HG03460 (cell line): ENCODE measurements at regions not wholly inside any gene's neighbourhood (a gene's known extent, or its start where the extent isn't known, plus 50 kb on each side); places are given as distances from the start of the nearest gene placed in this dataset.

Source experiments
- ATAC-seq: cut with Tn5 transposase; IDR thresholded peaks from one replicate; pipeline ENCODE4 v1.9.1; 2021; ENCODE audit not compliant: unreplicated experiment

GRCh38 chr2:17086990-17087389 lies 421.4 kb upstream of the CYRIA start:
- no peak for ATAC-seq

- no peak for ATAC-seq
These were observed 420.0 kb upstream of the CYRIA start for GRCh38 chr2:17085546-17086202.

GRCh38 chr2:17084877-17085276 lies 419.2 kb upstream of the CYRIA start:
- no peak for ATAC-seq

DNA sequence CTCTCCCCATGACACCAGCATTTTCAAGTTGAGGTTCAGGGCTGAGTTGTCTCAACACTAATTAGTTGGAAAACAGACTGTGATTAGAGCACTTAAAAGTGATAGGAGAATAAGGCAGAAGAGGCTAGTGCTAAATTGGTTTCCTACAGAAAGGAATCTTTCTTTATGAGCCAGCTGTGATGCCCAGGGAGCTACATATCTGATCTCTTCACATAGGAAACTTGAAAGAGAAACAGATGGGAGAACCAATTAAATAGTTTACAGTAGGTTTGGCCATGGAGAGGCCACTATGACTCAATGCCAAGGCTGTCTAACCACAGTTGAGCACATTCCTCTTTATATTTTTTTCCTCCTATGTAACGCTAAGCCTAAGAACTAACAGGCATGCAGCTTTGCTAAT lies 418.3 kb upstream of the CYRIA start:
- no peak for ATAC-seq

DNA sequence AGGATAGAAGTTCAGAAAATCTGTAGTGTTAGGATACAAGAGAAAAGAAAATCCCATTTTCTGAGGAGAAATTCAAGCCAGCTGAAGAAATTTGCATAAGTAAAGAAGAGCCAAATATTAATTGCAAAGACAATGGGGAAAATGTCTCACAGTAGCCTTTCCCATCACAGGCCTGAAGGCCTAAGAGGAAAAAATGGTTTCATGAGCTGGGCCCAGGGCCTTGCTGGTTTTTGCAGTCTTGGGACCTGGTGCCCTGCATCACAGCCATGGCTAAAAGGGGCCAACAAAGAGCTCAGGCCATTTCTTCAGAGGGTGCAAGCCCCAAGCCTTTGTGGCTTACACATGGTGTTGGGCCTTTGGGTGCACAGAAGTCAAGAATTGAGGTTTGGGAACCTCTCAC lies 413.6 kb upstream of the CYRIA start:
- ATAC-seq: no peak

- no peak for ATAC-seq
These were observed 410.9 kb upstream of the CYRIA start for GRCh38 chr2:17076533-17076932.

DNA sequence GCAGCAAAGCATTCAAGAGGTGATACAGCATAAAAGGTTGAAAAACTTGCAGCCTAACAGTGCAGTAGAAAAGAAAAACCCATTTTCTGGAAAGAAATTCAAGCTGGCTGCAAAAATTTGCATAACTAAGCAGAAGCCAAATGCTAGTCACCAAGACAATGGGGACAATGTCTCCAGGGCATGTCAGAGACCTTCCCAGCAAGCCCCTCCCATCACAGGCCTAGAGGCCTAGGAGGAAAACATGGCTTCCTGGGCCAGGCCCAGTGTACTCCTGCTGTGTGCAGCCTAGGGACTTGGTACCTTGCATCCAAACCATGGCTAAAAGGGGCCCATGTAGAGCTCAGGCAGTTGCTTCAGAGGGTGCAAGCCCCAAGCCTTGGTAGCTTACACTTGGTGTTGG lies 405.1 kb upstream of the CYRIA start:
- ATAC-seq: no peak

DNA sequence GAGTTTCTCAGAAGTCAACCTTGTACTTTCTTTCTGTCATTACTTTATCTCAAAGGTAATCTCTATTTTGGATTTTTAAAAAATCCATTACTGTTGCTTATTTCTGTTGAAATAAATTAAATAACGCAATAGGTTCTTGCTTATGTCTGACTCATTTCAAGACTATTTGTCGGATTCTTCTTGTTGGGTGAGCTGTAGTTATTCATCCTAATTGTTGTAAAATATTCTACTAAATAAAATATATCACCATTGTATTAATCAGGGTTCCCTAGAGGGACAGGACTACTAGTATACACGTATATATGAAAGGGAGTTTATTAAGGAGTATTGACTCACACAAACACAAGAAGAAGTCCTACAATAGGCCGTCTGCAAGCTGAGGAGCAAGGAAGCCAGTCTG lies 403.9 kb upstream of the CYRIA start:
- ATAC-seq: no peak

DNA sequence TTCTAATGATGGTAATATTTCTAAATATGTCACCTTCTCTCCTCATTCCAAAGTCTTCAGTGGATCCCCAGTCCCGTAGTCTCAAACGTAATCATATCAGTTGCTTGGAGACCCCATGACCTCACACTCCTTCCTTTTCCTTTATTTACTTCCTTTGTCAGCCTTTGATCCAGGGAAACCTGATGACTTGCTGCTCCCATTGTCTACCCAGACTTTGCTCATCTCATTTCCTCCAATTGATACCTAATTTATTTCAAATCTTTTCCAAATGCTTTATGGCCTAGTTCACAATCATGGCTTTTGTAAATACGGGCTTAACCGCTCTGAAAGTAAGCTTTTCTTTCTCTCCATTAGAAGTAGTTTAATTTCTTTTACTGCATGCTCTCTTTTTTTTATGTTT lies 402.4 kb upstream of the CYRIA start:
- no peak for ATAC-seq

- no peak for ATAC-seq
These were observed 399.9 kb upstream of the CYRIA start for GRCh38 chr2:17065536-17065935.

DNA sequence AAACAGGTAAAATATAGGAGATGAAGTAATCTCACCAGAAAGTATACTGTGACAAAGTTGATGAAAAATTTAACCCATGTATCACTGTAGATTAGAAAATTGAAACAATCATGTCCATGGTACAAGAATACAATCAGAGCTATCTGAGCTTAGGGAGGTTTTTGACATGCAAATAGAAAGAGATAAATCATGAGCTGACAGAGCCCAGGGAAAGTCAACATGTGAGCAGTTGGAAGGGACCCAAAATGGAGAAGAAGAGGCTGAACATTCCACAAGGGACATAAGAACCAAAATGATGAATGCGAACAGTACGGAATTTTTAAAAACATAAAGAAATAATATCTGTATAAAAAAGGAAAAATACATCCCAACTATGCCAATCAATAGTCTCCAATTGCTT lies 395.4 kb upstream of the CYRIA start:
- ATAC-seq: no peak

DNA sequence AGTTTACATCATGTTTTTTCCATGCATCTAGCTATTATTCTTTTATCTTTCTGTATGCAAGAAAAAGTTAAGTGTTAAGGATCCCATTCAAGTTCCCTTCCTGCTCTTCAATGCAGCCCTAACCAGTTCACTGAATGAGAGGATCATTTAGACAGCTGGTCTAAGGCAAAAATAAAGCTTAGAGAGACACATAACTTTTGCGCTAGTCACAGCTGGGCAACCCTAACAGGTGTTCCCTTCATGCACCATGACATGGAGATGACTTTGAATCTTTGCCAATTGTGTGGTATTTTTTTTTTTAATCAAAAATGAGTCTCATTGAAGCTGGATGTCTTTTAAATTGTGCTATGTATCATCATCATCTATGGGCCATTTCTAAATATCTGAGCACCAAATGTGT lies 393.8 kb upstream of the CYRIA start:
- ATAC-seq: no peak

DNA sequence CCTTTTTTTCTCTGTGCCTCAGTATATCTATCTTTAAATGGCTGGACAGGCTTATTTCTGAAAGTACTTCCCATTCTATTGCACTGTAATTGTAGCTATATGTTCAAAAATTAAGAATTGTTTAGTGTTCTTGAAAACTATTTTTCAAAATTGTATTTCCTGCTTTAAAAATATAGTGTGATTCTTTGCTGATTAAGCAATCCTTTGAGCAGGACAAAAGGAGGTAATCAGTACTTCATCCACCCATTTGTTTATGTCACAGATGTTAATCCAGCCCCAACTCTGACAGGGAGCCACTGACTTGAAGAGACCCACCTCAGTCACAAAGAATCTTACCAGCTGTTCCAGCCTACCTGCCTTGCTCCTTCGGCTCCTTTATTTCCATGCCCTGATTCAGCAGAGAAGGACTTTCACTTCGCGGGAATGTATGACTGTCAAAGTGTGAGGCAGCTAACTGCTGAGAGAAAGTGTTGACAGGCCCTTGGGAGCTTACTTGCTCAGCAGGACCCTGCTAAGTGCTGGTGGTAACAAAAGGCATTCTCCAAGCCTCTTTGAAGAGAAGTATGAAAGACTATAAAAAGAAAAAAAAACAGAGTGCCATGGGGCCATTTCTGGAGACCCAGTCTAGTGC lies 393.3 kb upstream of the CYRIA start:
- no peak for ATAC-seq

- ATAC-seq: no peak
These were observed 391.7 kb upstream of the CYRIA start for GRCh38 chr2:17057109-17058017.

DNA sequence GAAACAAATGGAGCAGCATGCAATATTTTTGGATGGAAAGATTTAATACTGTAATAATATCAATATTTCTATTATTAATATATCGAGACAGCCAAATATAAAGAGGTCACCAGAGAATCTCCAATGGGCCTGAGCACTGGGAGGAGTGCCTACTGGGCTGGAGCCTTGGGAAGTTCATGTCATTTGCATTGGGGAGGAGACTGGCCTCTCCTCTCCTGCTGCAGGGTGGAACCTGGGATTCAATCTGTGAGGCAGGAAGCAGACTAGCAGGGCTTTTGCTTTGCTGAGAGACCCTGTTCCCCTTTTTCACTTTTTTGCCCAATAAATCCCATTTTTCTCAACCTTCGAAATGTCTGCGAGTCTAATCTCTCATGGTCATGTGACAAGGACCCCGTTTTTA lies 390.6 kb upstream of the CYRIA start:
- no peak for ATAC-seq

DNA sequence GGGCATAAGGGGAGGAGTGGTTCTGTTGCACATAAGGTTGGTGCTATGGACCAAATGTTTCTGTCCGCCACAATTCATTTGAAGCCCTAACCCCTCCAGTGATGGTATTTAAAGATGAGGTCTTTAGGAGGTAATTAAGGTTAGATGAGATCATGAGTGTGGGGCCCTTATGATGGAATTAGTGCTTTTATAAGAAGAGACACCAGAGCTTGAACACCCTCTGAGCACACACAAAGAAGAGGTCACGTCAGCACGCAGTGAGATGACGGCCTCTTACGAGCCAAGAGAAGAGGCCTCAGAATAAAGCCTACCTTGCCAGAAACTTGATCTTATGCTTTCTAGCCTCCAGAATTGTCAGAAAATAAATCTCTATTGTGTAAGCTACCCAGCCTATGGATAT lies 386.4 kb upstream of the CYRIA start:
- ATAC-seq: no peak

DNA sequence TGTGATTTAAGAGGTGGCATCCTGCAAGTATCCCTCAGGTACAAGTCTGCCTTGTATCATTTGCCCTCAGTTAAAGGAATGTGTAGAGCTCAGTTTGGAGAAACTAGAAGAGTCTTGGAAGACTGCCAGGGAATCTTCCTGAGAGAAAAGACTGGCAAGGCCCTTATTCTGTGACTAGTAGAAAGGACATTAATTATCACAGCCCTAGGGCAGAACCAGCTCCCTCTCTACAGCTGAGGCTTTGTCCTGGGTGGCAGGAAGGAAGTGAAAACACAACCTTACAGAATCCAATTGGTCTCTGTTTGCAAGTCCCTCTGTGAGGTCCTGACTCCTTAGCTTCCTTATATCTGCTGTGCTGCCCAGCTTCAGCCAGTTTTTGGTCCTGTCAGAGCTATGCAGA lies 385.9 kb upstream of the CYRIA start:
- ATAC-seq: no peak

- no peak for ATAC-seq
These were observed 377.5 kb upstream of the CYRIA start for GRCh38 chr2:17043173-17043572.

DNA sequence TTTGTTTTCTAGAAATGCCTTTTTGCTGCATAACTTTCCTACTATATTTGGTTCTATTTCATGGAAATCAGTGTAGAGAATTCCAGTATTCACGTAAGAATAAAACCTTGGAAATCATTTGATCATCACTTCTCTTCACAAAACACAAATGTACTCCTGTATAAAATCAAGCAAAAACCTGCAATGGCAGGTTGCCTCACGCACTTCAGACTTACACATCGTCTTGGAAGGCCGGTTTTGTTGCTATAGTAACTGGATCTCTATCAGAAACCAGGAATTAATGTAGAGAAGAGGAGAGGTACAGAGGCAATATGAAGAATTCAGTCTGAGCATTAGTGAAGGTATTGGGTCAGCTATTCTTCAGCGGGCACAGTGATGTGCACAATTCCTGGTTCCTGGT lies 370.7 kb upstream of the CYRIA start:
- ATAC-seq: no peak

- no peak for ATAC-seq
These were observed 369.4 kb upstream of the CYRIA start for GRCh38 chr2:17035010-17035409.

DNA sequence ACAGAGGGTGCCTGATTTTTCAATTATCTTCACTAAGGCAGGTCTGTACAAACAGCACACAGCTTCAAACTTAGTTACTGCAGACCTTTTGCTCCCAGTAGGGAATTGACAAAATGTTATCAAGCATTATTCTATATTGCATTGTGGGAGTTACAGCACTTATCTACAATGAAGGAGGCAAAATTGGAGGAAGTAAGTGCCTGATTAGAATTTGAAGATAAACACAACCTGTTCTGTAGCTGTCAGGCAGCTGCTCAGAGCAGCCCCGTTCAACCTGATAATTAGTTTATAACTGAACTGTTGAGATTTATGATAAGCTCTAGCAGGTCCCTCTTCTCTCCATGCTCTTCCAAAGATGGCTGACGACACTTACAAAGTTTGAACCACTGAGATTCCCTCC lies 364.4 kb upstream of the CYRIA start:
- ATAC-seq: no peak

GRCh38 chr2:17012297-17012696 lies 346.7 kb upstream of the CYRIA start:
- no peak for ATAC-seq
